Neural cell (in vitro differentiated cells): ENCODE measurements at regions not wholly inside any gene's neighbourhood (a gene's known extent, or its start where the extent isn't known, plus 50 kb on each side); places are given as distances from the start of the nearest gene placed in this dataset.
"Not testable (repeated sequence)": the region's sequence is repeated elsewhere in the genome, so short reads cannot be mapped to it uniquely, and the experiment has no call there.

Source experiments
- REST ChIP-seq: IDR thresholded peaks from 2 replicates; pipeline ENCODE4 v1.6.1; 2012; ENCODE audit warnings: borderline replicate concordance
- TF ChIP-seq, protein P1 (sequence below): fragments of 450-650 bp; IDR thresholded peaks from 2 replicates; pipeline ENCODE4 v1.5.1; 2014; ENCODE audit warnings: antibody characterized with exemption, mild to moderate bottlenecking, moderate library complexity; ENCODE audit not compliant: poor library complexity, severe bottlenecking

GRCh38 chr21:18752894-18753293 is 349.3 kb upstream of the TMPRSS15 start:
- TF ChIP-seq, protein P1, sequence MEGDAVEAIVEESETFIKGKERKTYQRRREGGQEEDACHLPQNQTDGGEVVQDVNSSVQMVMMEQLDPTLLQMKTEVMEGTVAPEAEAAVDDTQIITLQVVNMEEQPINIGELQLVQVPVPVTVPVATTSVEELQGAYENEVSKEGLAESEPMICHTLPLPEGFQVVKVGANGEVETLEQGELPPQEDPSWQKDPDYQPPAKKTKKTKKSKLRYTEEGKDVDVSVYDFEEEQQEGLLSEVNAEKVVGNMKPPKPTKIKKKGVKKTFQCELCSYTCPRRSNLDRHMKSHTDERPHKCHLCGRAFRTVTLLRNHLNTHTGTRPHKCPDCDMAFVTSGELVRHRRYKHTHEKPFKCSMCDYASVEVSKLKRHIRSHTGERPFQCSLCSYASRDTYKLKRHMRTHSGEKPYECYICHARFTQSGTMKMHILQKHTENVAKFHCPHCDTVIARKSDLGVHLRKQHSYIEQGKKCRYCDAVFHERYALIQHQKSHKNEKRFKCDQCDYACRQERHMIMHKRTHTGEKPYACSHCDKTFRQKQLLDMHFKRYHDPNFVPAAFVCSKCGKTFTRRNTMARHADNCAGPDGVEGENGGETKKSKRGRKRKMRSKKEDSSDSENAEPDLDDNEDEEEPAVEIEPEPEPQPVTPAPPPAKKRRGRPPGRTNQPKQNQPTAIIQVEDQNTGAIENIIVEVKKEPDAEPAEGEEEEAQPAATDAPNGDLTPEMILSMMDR = not testable (repeated sequence)
- TF ChIP-seq REST = not testable (repeated sequence)
